GM20000 (cell line): ENCODE measurements at regions not wholly inside any gene's neighbourhood (a gene's known extent, or its start where the extent isn't known, plus 50 kb on each side); places are given as distances from the start of the nearest gene placed in this dataset.

Experiments used
- DNase-seq: peaks from one replicate; pipeline ENCODE4 v3.0.0; 2012; ENCODE audit warnings: low spot score
- TF ChIP-seq, protein P1 (sequence below): IDR thresholded peaks from 2 replicates; pipeline ENCODE4 v1.5.1; 2012; ENCODE audit warnings: mild to moderate bottlenecking, control low read depth; ENCODE audit errors: extremely low read depth, missing control alignments

DNA sequence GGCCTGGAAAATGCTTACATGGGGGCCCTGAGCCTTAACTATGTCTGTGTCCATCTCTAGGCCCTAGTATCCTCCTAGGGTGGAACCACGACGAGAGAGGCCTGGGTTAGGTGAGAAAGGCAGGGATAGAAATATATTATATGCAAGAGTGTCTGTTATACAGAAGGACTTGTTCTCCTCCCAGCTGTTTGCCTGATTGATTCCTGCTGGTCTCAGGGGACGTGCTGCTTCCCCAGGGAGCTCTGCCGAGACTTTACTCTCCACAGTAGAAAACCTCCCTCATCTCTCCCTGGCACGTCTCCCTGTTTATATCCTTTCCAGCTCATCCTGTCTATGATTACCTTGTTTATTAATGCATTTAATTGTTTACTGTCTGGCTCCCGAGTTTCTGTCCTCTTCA is 132.6 kb downstream of the MIAT start:
- DNase-seq, result no peak
- TF ChIP-seq, protein P1, sequence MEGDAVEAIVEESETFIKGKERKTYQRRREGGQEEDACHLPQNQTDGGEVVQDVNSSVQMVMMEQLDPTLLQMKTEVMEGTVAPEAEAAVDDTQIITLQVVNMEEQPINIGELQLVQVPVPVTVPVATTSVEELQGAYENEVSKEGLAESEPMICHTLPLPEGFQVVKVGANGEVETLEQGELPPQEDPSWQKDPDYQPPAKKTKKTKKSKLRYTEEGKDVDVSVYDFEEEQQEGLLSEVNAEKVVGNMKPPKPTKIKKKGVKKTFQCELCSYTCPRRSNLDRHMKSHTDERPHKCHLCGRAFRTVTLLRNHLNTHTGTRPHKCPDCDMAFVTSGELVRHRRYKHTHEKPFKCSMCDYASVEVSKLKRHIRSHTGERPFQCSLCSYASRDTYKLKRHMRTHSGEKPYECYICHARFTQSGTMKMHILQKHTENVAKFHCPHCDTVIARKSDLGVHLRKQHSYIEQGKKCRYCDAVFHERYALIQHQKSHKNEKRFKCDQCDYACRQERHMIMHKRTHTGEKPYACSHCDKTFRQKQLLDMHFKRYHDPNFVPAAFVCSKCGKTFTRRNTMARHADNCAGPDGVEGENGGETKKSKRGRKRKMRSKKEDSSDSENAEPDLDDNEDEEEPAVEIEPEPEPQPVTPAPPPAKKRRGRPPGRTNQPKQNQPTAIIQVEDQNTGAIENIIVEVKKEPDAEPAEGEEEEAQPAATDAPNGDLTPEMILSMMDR, result no peak

DNA sequence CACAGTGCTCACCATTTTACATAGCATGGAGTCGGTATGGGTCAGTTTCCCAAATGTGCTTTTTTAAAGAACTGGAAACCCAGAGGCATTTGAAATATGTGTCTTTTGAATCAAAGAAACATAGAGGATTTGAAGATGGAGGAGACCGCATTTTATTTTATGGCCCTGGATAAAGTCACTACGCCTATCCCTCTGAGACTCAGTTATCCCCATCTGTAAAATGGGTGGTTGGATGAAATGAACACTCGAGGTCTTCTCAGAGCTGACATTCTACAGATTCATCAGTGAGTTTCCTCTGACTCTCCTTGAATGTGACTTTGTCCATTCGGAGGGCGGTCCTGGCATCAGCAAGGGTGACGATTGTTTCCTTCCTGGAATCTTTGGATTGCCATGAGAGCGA is 135.1 kb downstream of the MIAT start:
- TF ChIP-seq, protein P1, result no peak
- no peak for DNase-seq

DNA sequence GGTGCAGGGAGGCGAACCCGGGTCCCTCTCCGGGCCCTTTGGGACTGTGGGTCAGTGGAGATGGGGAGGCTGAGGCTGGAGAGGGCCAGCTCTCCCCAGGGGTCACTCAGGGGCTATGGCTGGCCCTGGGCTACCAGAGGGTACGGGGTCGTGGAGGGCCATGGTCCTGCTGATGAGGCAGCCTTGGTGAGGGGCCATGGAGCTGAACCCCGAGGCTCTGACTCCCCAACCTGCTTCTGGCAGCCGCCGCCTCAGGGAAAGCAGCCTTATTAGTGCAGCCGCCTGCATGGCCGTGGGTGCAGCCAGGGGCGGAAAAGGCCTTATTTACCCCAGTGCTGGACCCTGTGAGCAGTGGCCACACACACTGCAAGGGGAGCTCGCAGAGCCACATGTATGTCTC is 139.4 kb downstream of the MIAT start:
- no peak for DNase-seq
- TF ChIP-seq, protein P1, result no peak

DNA sequence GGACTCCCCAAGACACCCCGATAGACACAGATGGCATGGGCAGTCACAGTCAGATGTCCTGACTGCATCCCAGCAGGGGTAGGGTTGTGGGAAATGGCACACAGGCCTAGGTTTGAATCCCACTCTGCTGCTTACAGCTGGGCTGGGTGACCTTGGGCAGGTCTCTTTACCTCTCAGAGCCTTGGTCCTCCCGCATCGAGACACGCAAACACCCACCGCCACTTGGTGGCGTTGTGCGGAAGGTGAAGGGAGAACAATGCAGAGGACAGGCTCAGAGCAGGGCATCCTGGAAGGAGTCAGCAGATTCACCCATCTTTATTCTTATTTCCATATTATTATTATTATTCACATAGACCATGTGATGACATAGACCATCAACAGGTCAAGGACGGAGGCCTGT is 140.5 kb downstream of the MIAT start:
- DNase-seq, result no peak
- TF ChIP-seq, protein P1, result no peak

DNA sequence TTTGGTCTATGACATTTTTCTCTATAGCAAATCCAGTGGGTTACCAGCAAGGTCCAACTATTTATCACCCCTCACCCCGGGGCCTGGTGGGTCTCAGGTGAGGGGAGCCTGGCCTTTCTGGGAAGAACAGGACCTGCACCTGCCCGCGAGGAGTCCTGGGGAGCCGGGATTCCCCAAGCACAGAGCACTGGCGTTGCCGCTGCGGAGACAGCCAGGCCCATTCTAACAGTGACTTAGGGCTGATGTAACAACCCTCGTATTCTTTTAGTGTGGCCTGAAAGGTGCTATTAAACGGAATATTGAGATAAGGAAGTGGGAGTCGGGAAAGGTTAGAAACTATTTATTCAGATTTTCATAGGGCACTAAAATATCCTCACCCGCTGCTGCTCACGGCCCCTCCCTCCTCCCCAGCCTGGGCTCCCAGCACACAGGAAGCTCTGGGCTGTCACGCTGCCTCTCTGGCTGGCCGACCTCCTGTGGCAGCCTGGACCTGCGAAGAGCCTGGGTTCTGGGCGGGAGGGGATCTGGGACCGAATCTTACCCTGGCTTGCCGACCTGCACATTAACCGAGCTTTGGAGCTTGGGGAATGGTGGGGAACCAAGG is 141.2 kb downstream of the MIAT start:
- TF ChIP-seq, protein P1, result no peak
- DNase-seq, result no peak

DNA sequence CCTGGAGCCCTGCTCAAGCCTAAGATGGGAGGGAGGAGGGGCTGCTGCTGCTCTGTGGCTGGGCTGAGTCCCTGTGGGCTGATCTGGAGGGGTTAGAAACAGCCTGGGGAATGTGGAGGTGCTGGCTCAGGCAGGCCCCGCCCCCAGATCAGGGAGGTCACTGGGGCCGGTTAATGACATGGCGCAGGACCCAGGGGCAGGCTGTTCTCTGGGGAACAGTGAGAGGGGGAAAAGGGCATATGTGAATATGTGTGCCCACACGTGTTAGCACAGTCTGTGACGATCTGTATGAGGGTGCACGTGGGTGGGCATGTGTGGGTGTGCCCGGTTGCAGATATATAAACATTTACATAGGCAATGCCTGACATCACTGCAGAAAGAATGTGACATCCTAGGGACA is 143.5 kb downstream of the MIAT start:
- no peak for DNase-seq
- TF ChIP-seq, protein P1, result no peak

DNA sequence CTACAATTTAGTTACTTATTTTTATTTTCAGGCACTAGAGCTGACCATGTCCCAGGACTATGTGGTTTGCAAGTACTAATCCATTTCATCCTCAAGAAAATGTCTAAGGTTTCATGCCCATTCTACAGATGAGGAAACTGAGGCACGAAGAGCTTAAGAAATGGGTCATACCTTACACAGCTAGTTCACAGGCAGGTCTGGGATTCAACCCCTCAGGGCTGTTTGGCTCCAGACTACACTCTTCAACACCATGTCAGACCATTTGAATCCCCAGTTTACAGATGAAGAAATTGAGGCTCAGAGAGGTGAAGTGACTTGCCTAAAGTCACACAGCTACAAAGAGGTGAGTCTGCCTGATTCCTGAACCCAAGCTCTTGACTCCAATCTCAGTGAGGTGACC is 144.1 kb downstream of the MIAT start:
- no peak for DNase-seq
- TF ChIP-seq, protein P1, result no peak
